Fibroblast of the aortic adventitia (primary cell): ENCODE measurements at regions not wholly inside any gene's neighbourhood (a gene's known extent, or its start where the extent isn't known, plus 50 kb on each side); places are given as distances from the start of the nearest gene placed in this dataset.
"Not testable (repeated sequence)": the region's sequence is repeated elsewhere in the genome, so short reads cannot be mapped to it uniquely, and the experiment has no call there.

ENCODE experiments used
- DNase-seq: peaks from one replicate; pipeline ENCODE4 v3.0.0-alpha.2; 2010; ENCODE audit warnings: low read depth
- H3K4me3 ChIP-seq: 2 replicates; pipeline ENCODE4 v1.5.1; 2011; ENCODE audit warnings: low read depth, mild to moderate bottlenecking, control low read depth, low read length, moderate library complexity
- CTCF ChIP-seq: IDR thresholded peaks from 2 replicates; pipeline ENCODE4 v1.5.1; 2011; ENCODE audit warnings: mild to moderate bottlenecking, low read length, control low read depth, inconsistent platforms; ENCODE audit not compliant: insufficient read depth

- TF ChIP-seq CTCF = no peak
- DNase-seq = no peak
- H3K4me3 ChIP-seq = no peak overlapping the region
These were observed 101.7 kb upstream of the SPATA31D4 start for GRCh38 chr9:81826517-81826906.

DNA sequence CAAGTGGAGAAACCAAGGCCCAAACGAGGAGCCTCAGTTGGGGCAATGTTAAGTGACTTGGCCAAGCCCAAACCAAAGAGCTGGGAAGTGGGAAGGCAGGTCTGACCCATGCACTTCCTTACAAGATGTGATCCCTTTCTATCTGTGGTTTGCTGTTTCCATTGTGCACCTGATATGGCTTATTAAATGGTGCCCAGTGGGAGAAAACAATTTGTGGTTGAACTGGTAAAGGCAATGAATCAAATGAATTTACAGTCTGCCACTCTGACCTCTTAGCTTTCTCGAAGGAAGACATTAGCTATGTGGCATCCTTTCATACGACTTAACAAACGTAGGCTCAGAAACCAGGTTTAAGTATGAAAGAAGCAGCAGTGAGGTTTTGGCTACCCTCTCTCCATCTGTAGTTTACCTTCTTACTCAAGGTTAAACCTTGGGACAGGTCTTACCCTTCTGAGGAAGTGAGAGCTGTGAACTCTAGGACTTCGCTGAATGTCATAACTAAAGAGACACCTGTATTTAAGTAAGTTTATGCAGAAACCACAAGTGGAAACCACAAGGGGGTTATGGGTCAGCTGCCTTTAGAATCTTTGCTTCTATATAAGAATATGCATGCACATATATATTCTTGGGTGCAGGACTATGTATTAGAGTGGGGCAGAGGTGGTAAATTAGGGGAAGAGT, 100.5 kb upstream of the SPATA31D4 start:
- no peak for TF ChIP-seq CTCF
- H3K4me3 ChIP-seq = no peak overlapping the region
- no peak for DNase-seq

- no peak overlapping the region for H3K4me3 ChIP-seq
- peak; percentile 24 for DNase-seq
- no peak for TF ChIP-seq CTCF
These were observed 98.9 kb upstream of the SPATA31D4 start for GRCh38 chr9:81829195-81829882.

DNA sequence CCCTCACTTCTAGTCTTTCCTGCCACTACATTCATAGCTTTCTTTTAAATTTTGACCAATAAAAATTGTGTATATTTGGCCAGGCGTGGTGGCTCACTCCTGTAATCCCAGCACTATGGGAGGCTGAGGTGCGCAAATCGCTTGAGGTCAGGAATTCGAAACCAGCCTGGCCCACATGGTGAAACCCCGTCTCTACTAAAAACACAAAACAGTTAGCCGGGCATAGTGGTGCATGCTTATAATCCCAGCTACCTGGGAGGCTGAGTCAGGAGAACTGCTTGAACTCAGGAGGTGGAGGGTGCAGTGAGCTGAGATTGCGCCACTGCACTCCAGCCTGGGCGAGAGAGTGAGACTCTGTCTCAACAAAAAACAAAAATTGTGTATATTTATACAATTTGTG, 97.8 kb upstream of the SPATA31D4 start:
- not testable (repeated sequence) for DNase-seq, H3K4me3 ChIP-seq

DNA sequence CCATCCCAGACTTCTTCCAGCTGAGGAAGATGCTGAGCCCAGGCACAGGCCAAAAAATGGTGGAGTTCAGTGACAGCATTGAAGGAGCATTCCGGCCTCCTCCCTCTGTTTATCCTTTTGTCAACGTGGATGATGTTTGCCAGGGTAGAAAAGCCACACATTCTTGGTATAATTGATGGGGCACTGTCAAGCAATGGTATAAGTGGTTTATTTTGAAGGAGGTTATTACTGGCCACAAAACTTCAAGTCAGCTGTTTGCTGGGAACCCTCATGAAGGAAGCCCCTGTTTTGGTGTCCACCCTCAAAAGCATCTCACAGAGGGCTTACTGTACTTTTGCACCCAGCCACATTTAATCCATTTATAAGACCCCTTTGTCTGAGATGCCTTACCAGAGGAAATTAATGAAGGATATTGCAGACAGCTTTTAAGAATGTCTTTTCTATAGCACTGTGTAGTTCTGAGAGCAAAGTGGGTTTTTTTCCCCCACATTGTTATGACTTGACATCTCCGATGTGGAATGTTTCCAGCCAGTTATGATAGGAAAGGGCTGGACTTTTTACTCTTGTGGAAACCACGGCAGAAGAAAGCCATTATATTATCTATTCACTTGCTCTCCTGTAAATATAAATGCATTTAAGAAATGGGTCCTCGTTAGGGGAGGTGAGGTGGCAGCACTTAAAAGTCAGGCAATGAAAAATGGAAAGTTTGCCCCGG, 95.5 kb upstream of the SPATA31D4 start:
- no peak overlapping the region for H3K4me3 ChIP-seq
- no peak for DNase-seq
- TF ChIP-seq CTCF = no peak

- no peak overlapping the region for H3K4me3 ChIP-seq
- TF ChIP-seq CTCF = no peak
- DNase-seq = peak; percentile 47
These were observed 94.5 kb upstream of the SPATA31D4 start for GRCh38 chr9:81833563-81834345.
